22Rv1 (cell line): ENCODE measurements at regions not wholly inside any gene's neighbourhood (a gene's known extent, or its start where the extent isn't known, plus 50 kb on each side); places are given as distances from the start of the nearest gene placed in this dataset.

Experiments
- H3K27ac ChIP-seq: fragments of 450-650 bp; 2 replicates; pipeline ENCODE4 v1.5.1; 2017
- ZFX ChIP-seq: fragments of 450-650 bp; IDR thresholded peaks from 2 replicates; pipeline ENCODE4 v1.6.1; 2017; ENCODE audit warnings: antibody characterized with exemption, borderline replicate concordance
- TF ChIP-seq, protein P1 (sequence below): fragments of 450-650 bp; IDR thresholded peaks from 2 replicates; pipeline ENCODE4 v1.5.1; 2017; ENCODE audit warnings: mild to moderate bottlenecking

DNA sequence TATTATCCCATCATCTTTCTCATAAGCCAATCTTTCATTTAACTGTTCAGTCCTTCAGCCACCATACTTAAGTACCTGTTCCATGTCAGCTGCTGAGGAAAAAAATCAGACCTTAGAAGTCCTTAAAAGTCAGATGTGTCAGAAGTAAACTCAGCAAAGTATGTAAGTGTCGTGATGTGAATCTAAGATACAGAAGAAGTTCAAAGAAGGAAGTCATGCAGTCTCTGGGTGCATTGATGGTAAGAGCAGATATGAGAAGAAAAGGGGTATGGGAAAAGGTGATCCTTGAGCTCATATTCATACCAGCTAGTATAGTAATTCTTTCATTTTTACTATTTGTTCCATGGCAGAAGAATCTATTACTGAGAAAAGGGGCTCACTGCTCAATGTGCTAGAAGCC lies 259.4 kb upstream of the CD180 start:
- TF ChIP-seq, protein P1, sequence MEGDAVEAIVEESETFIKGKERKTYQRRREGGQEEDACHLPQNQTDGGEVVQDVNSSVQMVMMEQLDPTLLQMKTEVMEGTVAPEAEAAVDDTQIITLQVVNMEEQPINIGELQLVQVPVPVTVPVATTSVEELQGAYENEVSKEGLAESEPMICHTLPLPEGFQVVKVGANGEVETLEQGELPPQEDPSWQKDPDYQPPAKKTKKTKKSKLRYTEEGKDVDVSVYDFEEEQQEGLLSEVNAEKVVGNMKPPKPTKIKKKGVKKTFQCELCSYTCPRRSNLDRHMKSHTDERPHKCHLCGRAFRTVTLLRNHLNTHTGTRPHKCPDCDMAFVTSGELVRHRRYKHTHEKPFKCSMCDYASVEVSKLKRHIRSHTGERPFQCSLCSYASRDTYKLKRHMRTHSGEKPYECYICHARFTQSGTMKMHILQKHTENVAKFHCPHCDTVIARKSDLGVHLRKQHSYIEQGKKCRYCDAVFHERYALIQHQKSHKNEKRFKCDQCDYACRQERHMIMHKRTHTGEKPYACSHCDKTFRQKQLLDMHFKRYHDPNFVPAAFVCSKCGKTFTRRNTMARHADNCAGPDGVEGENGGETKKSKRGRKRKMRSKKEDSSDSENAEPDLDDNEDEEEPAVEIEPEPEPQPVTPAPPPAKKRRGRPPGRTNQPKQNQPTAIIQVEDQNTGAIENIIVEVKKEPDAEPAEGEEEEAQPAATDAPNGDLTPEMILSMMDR = no peak
- no peak for TF ChIP-seq ZFX
- no peak overlapping the region for H3K27ac ChIP-seq

DNA sequence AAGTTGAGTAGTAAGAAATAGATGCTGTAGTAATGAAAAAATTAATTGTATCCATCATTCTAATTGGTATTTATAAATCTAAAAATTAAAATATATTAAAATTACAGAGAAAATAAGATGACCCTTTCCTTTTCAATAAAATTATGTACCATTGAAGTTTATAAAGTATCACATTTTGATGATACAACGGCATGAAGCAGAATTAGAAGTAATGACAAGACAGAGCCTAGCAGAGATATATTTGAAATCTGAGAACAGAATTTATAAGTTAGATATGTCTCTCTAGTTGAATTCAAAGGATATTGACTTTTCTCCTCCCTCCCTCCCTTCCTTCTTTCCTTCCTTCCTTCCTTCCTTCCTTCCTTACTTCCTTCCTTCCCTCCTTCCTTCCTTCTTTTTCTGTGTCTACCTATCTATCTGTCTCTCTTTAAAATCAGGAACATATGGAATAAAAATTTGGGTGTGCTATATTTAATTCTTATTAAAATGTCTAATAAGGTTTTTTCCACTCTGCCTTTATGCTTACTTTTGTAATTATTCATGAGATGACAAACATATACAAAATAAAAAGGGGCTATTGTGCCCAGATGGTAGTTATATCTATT lies 258.5 kb upstream of the CD180 start:
- TF ChIP-seq, protein P1 = no peak
- no peak for TF ChIP-seq ZFX
- H3K27ac ChIP-seq = no peak overlapping the region

DNA sequence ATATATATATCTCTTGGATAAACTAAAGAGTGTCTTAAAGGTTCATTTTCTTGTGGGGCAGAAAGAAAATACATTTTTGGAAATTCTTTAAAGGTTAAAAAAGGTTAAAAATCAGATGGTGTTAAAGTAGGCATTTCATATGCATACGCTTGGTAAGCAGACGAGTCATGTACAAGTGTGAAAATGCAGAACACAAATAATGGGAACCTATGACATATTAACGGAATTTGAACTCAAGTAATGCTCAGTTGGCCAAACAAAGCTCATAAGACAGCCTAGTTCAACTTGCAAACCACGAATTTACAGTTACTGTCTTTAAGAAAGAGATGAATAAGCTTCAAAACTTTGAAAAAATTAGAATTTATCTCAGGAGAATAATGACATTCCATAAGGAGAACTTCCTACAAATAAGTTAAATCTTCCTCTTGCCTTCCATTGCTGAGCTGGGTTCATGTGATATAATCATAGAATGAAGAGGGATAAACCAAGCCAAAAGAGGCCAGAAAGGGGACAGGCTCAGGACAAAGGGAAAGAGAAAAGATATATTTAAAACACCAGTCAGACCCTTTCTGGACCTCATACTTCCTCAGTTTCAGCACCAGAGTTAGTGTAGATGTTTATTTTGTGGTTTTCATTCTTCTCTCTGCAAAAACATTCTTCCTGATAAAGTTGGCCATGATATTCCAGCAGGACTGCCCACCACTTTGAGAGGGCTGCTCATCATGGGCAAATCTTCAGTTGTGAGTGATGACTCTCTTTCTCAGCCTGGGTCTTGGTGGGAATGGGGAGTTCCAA lies 256.7 kb upstream of the CD180 start:
- H3K27ac ChIP-seq = no peak overlapping the region
- TF ChIP-seq ZFX = no peak
- TF ChIP-seq, protein P1 = no peak

DNA sequence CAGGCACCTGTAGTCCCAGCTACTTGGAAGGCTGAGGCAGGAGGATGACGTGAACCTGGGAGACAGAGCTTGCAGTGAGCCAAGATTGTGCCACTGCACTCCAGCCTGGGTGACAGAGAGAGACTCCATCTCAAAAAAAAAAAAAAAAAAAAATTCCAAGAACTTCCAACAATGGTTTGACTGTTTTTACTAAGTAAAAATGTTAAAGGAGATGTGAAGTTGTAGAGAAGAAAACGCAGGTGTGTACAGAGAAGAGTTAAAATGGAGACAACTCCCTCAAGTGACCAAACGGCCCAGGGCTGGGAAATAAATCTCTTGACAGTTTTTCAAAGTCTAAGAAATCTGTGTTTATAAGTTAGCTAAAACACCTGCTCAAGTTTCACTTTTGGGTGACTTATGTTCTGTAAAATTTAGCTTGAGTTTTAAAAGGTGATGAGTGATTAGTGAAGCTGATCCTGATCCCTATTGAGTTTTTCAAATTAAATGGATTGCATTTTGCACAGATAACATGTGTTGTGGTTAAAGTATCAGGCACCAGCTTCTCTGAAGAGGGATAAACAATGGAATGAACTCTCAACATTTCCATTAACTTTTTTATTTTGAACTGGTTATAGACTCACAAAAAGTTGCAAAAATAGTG lies 255.2 kb upstream of the CD180 start:
- H3K27ac ChIP-seq = no peak overlapping the region
- TF ChIP-seq, protein P1 = no peak
- TF ChIP-seq ZFX = no peak

DNA sequence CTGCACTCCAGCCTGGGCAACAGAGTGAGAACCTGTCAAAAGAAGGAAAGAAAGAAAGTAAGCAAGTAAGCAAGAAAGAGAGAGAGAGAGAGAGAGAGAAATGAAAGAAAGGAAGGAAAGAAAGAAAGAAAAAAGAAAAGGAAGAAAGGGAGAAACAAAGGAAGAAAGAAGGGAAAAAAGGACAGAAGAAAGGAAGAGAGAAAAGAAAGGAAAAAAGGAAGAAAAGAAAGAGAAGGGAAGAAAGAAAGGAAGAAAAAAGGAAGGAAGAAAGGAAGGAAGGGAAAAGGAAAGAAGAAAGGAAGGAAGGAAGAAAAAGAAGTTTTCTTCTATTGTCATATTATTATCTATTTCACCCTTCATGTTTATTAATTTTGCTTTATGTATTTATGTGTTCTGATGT lies 251.1 kb upstream of the CD180 start:
- TF ChIP-seq, protein P1 = no peak
- TF ChIP-seq ZFX = no peak

DNA sequence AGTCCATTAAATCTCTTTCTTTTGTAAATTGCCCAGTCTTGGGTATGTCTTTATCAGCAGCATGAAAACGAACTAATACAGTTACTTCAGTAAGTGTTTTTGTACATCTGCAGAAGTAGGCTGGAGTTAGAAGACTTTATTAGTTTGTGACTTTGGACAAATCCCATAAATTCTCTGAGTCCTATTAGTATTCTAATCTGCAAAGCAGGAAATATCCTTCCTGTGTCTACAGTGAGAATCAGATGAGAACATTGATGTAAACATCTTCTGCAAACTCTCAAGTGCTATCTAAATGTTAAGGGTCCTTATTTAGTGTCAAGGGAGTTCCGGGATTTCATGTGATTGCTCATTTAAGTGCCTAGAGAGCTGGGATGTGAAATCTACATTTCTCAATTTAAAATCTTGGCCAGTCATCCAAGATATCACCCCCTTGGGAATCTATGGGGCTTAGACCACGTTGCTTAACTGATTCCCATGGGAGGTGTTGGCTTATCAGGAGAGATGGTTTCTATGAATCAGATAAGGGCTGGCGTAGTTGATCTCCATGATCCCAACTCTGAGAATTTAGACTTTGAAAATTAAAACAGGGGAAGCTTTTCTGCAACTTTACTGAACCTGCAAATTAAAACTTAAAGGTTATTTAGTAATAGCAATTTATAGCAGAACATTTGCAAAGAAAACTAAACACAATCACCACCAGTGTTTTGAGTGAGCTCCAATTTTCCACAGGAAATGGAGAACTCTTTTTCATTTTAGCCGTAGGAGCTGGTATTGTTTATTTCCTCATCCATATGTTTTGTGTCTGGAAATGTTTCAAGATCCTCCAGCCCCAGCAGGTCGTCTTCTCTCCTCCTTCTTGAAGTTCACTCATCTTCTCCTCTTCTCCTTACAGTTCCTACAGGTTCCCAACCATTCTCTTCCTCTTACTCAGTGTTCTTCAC lies 241.6 kb upstream of the CD180 start:
- TF ChIP-seq ZFX = no peak
- TF ChIP-seq, protein P1 = no peak
- no peak overlapping the region for H3K27ac ChIP-seq

More for the DNA sequence above, 251.1 kb upstream of the CD180 start:
- no peak overlapping the region for H3K27ac ChIP-seq
